ENCODE measurements at regions not wholly inside any gene's neighbourhood (a gene's known extent, or its start where the extent isn't known, plus 50 kb on each side); places are given as distances from the start of the nearest gene placed in this dataset.

DNA sequence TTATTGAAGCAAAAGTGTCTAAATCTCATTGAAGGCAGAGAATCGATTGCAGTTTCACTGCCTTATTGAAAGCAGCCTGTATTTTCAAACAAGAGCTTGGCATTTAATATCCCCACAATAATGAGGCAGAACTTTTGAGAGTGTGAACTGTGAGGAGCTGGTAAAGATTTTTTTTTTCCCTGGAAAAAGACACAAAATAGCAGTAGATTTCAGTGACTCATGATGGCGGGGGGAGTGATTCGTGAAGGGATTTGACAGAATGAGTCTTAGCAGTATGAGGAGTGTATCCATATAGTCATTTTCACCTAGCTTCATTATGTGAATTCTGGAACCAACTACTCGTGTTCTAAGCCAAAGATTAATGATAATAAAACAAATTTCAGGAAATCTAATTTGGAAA is 242.9 kb downstream of the ARL6IP6 start:
- no peak for DNase-seq

DNA sequence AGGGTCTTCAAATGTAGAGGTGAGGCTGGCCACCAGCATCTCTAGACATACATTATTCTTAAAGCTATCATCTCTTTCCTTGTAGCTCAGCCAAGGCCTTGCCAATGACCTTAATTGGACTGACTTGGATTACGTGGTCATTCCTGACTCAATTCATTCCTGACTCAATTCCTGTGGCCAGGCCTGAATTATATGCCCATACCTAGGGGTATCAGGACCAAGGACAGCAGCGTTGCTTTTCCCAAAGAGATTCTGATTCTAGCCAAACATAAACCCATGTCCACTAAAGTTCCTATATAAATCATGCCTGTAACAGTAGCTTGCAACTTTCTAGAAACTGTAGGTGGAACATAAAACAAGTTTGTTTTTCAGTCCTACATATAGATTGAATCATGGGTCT is 231.7 kb downstream of the ARL6IP6 start:
- no peak for DNase-seq

DNA sequence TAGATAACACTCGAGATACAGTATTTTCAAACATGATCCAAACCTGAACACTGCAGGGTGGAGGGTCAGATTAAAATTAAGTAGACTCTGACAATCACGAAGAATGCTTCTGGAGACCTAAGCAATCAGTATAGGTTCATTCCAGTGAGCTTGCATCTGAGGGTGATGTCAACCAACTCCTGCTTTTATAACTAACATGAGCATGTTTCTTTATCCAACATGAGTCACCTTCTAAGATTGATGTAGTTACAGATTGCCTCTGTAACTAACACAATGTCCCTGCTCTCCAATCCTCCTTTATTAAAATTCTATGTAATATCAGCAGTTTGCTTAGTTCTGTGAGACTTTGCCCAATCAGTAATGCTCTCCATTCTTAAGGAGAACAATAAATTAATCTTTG is 225.7 kb downstream of the ARL6IP6 start:
- DNase-seq = no peak

DNA sequence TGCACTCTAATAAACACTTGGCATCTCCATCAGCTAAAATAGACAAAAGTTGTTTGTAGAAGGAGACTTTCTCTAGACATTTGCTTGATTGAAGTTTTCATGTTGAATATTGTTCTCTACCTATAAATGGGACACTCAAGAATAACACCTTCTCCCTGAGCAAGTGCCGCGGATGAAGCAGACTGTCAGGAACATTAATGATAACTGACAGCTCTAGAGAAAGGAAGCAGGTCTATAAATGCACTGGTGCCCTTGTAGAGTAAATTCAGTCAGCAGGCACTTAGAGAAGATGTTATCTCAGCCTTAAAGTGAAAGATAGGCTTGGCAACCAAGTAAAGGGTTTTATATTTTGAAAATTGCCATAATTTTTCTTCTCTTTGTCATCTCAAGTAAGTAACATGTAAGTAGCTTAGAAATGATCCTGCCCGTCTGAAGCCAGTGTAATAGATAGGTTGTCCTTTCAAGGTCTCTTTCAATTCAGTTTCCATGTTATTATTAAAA is 224.6 kb downstream of the ARL6IP6 start:
- DNase-seq = no peak

DNA sequence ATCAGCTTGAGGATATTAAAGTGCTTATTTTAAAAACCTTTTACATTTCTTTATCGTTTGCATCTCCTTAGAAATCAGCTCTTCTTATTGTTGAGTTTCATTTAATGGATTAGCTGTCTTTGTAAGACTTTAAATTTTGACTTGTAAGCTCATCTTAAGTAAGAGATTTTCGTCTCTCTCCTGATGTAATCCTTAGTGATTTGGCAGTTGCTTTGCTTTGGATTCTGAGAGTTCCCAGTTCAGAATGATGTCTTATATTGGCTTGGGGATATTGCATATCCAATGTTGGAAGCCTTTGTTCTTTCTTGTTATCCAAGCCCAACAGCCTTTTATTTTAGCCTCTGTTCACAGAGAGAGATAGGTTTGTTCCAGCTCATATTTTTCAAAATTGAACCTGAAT is 212.1 kb downstream of the ARL6IP6 start:
- DNase-seq = no peak

DNA sequence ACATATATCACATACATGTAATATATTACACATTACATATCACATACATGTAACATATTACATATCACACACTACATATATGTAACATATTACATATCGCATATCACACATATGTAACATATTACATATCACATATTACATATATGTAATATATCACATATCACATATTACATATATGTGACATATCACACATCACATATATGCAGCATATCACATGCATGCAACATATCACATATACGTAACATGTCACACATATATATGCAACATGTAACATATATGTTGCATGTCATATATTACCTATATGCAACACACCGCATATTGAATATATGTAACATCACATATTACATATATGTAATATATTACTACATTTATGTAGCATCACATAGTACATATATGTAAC is 211.2 kb downstream of the ARL6IP6 start:
- DNase-seq = no peak

DNA sequence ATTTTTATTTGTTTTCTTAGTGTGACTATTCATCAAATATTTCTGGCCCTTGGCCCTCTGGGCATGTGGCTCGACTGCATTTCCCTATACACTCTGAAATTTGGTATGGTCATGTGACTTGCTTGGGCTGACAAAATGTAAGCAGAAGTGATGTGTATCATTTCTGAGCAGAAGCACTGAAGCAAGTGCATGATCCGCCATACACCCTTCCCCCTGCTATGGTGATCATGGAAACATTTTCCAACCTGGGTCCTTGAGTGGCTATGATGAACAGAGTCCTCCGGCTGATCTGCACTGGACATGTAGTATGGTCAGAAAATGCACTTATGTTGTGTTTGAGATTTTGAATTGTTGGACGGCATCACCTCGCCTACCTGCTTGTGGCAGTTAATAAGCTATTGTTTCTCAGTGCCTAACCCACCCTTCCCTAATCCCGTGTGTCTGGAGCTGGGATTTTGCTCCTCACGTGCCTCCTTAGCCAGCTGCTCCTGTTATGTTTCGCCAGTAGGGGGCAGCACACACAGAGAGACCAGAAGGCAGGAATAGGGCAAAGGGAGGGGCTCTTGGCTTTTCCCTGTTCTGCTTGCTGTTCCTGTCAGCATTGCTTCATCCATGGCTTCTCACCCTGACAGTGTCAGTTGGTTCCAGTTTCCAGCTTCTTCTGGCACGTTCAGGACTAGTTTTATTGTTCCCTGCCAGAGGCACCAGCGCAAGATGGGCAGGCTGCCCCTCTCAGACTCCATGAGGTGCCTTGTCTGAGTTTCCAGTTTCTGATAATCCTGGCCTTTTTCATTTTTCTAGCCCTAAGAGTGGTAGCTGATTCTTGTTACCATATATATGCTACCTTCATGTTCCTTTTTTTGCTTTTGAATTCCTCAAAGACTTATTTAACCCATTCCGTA is 207.4 kb downstream of the ARL6IP6 start:
- DNase-seq = peak; percentile 11

DNA sequence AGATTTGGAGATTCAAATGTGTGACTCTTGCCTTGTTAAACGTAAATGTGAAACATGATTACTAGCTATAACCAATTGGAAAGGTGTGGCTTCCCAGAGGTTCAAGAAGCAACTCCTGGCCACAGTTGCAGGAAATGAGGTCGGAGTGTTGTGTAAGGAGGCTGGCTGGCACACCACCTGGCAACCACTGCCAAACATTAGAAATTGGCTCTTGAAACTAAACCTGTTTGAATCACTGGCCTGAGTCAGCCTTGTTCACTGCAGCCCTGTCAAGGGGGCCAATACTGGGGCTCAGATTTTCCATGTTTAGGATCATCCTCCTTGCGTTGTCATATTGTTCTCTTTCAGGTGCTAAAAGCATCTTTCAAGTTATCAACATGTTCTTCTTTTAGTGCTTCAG is 206.3 kb downstream of the ARL6IP6 start:
- no peak for DNase-seq

DNA sequence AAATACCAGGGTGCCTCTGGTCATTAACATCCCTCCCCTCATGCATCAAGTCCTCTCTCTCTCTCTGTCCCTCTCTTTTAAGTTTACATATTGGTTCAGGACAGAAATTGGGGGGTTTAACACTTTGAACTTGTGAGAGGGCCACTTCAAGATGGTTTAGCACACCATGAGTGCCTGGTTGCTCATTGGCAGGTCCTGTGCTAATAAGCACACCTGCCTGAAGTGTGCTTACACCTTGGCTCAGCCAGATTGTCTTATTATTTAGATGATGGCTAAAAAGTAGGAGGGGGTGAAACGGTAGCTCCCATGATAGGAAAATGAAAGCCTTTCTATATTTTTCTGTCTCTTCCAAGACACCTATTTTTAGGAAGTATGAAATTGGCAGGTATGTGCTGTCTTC is 205.8 kb downstream of the ARL6IP6 start:
- no peak for DNase-seq

DNA sequence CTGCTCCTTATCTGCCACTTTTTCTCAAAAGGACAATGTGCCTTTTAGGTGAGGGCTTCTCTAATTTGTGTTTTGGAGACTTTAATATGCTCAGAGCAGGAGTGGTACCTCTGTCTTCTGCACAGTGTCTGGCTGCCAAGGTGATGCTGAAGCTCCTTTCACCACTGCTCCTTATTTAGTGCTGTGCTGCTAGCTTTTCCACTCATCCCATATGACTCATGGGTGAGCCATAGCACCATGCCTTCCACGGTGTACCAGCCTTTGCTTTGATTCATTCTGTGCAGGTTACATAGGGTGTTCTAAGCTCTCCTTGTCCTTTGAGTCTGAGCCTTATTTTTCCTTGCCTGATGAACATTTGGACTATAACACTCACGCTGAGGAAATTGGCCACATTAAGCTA is 202.4 kb downstream of the ARL6IP6 start:
- no peak for DNase-seq

DNA sequence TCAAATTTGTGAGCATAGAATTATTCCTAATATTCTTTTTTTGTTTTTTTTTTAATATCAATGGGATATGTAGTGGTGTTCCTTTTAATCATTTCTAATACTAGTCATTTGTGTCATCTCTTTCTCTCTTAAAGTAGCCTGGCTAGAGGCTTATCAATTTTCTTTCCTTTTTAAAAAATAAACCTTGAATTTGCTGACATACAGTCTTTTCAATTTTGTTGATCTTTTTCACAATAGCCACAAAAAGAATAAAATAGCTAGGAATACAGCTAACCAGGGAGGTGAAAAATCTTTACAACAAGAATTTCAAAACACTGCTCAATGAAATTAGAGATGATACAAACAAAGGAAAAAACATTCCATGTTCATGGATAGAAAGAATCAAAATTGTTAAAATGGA is 192.6 kb downstream of the ARL6IP6 start:
- DNase-seq = no peak

DNA sequence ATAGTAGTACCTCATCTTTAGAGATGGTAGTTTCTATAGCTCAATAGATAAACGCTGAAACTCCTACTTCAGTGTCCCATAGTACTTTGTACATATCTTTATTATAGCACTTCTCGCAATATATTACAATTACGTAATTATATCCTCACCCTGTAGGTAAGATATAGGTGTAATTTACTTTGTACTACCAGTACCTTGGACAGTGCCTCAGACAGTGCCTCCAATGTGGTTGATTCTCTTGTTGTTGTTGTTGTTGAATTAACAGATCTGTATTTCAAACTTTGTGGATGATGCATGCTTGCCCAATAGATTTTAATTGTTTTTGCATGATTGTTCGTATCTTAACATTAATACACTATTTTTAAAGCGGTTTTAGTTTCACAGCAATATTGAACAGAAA is 188.6 kb downstream of the ARL6IP6 start:
- DNase-seq = no peak

DNA sequence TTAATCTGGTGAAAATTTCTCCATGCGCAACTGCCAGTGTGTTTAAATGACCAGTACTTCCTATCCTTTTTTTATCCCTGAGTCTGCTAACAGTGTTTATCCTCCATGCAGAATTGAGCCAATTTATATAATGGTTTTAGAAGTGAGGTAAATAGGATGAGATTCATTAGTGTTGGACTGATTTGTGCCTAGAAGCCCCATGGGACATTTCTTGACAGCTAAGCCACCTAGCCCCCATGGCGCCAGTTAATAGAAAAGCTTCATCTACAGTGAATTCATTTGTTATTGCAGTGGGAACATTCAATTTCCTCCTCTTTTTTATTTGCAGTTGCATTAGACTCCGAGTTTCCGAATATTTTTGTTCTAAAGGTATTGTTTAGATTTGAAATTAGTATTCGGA is 175.6 kb downstream of the ARL6IP6 start:
- DNase-seq = no peak

DNA sequence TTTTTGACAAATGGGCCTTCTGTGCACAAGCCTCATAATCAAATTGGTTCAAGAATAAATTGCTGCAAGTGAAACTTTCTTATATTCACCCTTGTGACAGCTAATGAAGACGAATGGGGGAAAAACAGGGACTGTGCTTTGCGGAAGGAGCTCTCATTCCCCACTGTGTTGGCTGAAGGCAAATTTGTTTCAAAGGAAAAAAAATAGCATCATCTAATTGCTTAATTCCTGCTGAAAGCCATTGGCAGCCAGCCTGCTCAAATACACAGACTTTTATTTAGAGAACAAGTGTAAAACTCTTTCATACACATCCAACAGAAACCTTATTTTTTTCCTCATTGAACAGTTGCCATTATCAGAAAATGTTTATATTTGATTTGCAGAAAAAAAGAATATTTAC is 172.3 kb downstream of the ARL6IP6 start:
- DNase-seq = no peak

DNA sequence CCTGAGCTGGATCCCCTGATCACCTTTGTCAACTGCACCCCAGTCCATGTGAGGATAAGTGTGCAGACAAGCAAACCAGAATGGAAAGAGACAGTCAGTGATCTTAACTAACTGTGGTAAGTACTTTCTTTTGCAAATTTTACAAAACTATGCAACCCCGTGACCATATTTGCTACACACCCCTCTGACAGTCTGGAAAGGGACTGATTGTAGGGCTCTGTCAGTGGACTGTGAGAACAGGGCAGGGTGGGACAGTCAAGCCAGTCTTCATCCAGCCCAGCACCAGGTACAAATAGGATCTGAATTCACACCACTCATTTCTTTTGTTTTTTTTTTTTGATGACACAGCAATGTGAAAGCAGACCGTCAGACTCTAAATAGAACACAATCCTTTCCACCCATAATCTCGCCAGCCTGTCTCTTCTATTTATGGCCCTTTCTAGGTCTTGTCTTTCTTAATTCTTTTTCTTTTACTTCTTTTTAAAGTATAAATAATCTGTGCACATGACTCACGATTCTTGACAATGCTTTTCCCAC is 165.6 kb downstream of the ARL6IP6 start:
- no peak for DNase-seq

DNA sequence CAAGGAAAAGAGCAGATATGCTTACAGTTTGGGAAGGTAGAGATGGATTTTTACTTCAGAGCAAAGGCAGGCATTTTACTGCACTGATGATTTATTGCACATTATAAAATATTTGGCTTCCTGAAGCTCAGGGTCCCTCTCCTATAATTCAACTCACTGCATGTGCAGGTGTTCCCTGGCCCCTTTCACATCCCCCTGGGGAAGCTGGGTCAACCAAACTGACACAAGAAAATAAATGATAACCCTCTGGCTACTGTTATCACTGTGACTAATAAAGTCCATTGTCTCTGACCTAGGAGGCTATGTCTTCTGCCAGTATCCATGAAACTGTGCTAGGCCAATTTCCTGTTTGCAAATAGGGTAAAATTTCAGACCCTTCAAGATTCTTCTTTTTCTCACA is 163.1 kb downstream of the ARL6IP6 start:
- DNase-seq = no peak

DNA sequence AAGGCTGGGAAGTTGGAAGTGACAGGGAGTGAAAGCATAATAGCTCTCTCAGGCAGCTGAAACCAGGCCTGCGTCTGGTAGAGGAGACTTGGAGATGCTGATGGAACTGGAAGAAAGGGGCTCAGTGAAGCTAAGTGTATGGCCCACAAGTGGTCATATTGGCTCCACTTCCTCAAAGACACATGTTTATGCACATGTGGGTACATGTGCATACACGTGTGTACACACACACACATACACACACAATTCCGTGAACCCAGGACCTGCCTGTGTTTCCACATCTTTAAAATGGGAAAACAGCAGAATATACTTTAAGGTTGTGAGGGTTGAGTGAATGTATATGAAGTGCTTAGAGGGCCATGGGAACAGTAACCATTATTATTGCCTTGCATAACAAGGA is 160.9 kb downstream of the ARL6IP6 start:
- no peak for DNase-seq

DNA sequence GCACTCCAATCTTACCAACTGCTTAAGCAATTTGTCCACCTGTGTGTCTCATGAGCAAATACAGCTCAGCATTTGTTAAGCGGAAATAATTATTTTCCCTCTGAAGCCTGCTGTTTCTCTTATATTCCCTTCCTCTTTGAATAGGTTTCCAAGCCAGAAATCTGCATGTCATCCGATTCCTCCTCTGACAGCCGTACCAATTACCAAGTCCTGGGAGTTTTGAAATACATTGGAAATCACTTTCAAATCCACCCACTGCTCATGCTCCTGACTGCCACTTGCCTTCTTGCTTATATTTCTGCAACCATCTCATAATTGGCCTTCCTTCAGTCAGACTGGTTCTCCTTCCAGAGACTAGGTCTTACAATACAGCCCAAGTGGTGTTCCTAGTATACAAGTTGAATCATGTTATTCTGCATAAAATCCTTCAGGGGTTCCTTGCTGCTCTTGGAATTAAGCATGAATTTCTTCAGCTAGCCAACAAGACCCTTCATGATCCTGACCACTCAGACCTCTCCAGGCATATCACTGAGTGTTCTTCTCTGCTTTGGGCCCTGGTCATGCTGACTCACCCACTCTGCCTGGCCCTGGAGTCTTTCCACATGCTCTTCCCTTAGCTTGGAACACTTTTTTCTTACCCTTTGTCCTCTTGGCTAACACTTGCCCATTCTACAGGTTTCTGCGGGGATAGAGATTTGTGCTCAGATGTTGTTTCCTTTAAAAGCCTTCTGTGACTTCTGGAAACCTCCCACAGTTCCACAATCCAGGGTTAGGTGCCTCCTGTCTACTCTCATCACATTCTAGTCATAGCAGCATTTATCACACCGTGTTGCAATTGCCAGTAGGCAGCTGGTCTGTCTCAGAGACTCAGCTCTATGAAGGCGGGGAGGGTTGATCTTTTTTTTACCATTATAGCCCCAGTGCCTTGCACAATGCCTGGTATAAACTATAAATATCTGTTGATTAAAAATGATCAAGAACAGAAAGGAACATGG is 157.6 kb downstream of the ARL6IP6 start:
- no peak for DNase-seq

DNA sequence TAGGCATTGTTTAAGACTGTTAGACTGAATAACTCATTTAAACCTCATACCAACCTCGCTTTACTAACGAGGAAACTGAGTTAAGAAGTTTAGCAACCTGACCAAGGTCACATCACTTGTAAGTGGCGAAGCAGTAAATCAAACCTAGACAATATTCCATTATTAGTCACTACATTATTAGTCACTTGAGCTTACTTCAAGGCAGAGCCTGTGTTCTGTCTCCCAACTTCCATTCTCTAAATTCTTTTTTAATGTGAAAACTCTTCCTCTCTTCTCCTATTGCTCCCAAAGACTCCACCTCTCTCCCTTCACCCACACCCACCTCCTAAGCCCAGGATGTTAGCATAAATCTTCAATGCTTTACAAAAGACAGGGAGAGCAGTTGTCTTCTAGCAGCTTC is 156.5 kb downstream of the ARL6IP6 start:
- DNase-seq = no peak

DNA sequence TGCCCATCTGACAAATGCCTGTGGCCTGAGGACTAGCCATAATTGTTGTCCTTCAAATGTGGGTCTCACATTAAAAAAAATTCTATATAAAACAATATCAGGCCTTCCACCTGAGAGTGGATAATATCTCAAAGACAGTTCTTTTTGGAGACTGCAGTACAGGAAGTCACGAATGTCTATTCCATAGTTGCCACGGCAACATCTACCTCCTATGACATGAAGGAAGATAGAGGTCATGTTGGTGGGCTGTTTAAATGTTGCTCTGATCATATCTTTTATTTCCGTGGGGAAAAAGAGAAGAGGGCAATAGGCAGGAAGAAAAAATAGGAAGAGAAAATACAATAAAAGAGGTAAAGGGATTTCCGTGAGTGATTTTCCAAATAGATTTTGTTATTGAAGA is 151.8 kb downstream of the ARL6IP6 start:
- DNase-seq = no peak

DNA sequence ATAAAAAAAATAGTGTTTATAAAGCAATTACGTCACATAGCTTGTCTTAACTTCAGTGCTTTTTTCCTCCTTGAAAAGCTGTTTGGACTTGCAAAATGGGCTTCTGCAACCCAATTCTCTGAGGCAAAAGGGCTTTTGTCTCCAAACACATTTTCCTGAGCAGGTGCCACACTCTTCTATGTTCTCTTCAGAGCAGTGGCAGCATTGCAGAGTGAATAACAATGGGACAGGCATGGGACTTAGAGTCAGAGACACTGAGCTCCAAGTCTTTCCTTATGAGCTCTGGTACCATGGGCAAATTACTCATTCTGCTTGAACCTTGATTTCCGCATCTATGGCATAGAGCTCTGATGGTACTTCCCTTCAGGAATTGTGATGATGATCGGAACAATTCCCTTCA is 149.0 kb downstream of the ARL6IP6 start:
- no peak for DNase-seq

DNA sequence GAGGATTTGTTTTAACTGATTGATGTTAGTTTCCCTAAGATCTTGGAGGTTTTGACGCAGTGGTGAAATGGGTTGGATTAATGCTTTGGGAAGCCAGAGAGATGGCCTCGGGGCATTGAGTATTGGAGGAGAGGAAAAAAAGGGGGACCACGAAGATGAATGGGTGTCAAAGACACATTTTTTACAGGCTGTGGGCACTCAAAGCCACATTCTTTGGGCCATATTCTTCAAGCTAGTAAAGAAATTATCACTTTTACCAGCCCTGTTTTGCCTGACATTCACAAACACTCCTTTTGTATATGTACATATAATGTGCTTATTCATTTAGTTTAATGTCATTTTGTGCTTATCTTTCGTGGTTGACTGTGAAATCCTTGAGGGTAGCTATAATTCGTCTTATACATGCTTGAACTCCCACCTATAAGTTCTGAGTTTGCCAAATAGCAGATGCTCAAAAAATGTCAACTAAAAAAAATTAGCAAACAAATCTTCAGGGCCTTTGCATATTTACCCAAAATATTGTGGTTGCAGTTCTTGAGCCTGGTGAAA is 146.3 kb downstream of the ARL6IP6 start:
- no peak for DNase-seq

DNA sequence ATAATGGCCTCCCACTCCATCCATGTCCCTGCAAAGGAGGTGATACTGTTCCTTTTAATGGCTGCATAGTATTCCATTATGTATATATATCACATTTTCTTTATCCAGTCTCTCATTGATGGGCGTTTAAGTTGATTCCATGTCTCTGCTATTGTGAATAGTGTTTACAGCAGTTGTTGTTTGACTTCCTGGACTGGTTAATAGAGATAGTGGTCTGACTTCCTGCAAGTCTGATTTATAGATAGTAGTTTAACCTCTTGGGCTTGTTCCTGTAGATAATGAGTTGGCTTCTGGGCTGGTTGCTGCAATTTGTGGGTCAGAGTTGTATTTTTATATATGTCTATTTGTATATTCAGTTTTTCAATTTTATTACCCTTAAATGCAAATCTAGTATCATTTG is 145.4 kb downstream of the ARL6IP6 start:
- no peak for DNase-seq
